ENCODE measurements at regions not wholly inside any gene's neighbourhood (a gene's known extent, or its start where the extent isn't known, plus 50 kb on each side); places are given as distances from the start of the nearest gene placed in this dataset.

GRCh38 chr1:185453496-185454192, 136.6 kb upstream of the IVNS1ABP start:
- H3K36me3 ChIP-seq (ENCODE audit: insufficient read depth, low read length): no peaks in the 10 kb centered on the region
- no peak for DNase-seq
- Mint-ChIP-seq H3K27me3 (peaks cover 0 to 4% of the 10 kb centered on the region in 2 donors), H3K4me1 (no peaks in the 10 kb centered on the region), H3K9me3 (peaks cover 0 to 5% (median 0%) of the 10 kb centered on the region in 5 donors), H3K27ac (no peak overlapping the region), H3K4me3 (no peak overlapping the region), H3K36me3 (peaks cover 0 to 6% (median 3%) of the 10 kb centered on the region in 3 donors)
- POLR2A ChIA-PET: no interaction called here
- H3K9me3 ChIP-seq (ENCODE audit: low read length): no peaks in the 10 kb centered on the region
- H3K27ac ChIP-seq (ENCODE audit: low read depth, low read length): no peak overlapping the region
- no peak overlapping the region for H3K4me3 ChIP-seq (ENCODE audit: low read length)
- CTCF ChIA-PET: no interaction called here
- H3K27me3 ChIP-seq (ENCODE audit: insufficient read depth, low read length, poor library complexity, severe bottlenecking): no peaks in the 10 kb centered on the region
- no peaks in the 10 kb centered on the region for H3K4me1 ChIP-seq (ENCODE audit: insufficient read depth, low read length)

GRCh38 chr1:185450917-185451316, 133.9 kb upstream of the IVNS1ABP start:
- no peak for DNase-seq
- no peaks in the 10 kb centered on the region for H3K27me3 ChIP-seq (ENCODE audit: insufficient read depth, low read length, poor library complexity, severe bottlenecking)
- ChIA-PET POLR2A (interaction anchor here (1.0 kb wide), 1 partner anchor 134 kb away, joined by 3 read pairs; the partner anchor contains the start of gene IVNS1ABP), CTCF (no interaction called here)
- H3K27ac Mint-ChIP-seq: peak overlapping the region in 1 of 8 donors; percentile 19
- no peaks in the 10 kb centered on the region for H3K27me3 Mint-ChIP-seq
- no peaks in the 10 kb centered on the region for H3K36me3 ChIP-seq (ENCODE audit: insufficient read depth, low read length)
- H3K36me3 Mint-ChIP-seq: peaks cover 0 to 4% (median 2%) of the 10 kb centered on the region in 3 donors
- no peaks in the 10 kb centered on the region for H3K4me1 Mint-ChIP-seq
- no peak overlapping the region for H3K4me3 Mint-ChIP-seq
- H3K9me3 ChIP-seq (ENCODE audit: low read length): no peaks in the 10 kb centered on the region
- no peak overlapping the region for H3K4me3 ChIP-seq (ENCODE audit: low read length)
- no peaks in the 10 kb centered on the region for H3K4me1 ChIP-seq (ENCODE audit: insufficient read depth, low read length)
- H3K9me3 Mint-ChIP-seq: peaks cover 0 to 5% (median 0%) of the 10 kb centered on the region in 5 donors
- no peak overlapping the region for H3K27ac ChIP-seq (ENCODE audit: low read depth, low read length)

GRCh38 chr1:185450060-185450788, 133.2 kb upstream of the IVNS1ABP start:
- Mint-ChIP-seq H3K4me1 (no peaks in the 10 kb centered on the region), H3K27me3 (no peaks in the 10 kb centered on the region), H3K4me3 (no peak overlapping the region), H3K27ac (no peak overlapping the region), H3K9me3 (peaks cover 0 to 5% (median 0%) of the 10 kb centered on the region in 5 donors), H3K36me3 (peaks cover 0 to 4% (median 2%) of the 10 kb centered on the region in 3 donors)
- Histone ChIP-seq H3K27me3 (ENCODE audit: insufficient read depth, low read length, poor library complexity, severe bottlenecking) (no peaks in the 10 kb centered on the region), H3K36me3 (ENCODE audit: insufficient read depth, low read length) (no peaks in the 10 kb centered on the region), H3K27ac (ENCODE audit: low read depth, low read length) (no peak overlapping the region), H3K4me1 (ENCODE audit: insufficient read depth, low read length) (no peaks in the 10 kb centered on the region), H3K9me3 (ENCODE audit: low read length) (no peaks in the 10 kb centered on the region), H3K4me3 (ENCODE audit: low read length) (no peak overlapping the region)
- no peak for DNase-seq
- ChIA-PET CTCF (no interaction called here), POLR2A (interaction anchor here (1.0 kb wide), 1 partner anchor 133 kb away, joined by 3 read pairs; the partner anchor contains the start of gene IVNS1ABP)

GRCh38 chr1:185449378-185450059, 132.5 kb upstream of the IVNS1ABP start:
- Mint-ChIP-seq H3K4me1 (no peaks in the 10 kb centered on the region), H3K27ac (no peak overlapping the region), H3K4me3 (no peak overlapping the region), H3K36me3 (peaks cover 0 to 4% (median 2%) of the 10 kb centered on the region in 3 donors), H3K9me3 (peaks cover 0 to 5% (median 0%) of the 10 kb centered on the region in 5 donors), H3K27me3 (no peaks in the 10 kb centered on the region)
- Histone ChIP-seq H3K27ac (ENCODE audit: low read depth, low read length) (no peak overlapping the region), H3K36me3 (ENCODE audit: insufficient read depth, low read length) (no peaks in the 10 kb centered on the region), H3K4me3 (ENCODE audit: low read length) (no peak overlapping the region), H3K9me3 (ENCODE audit: low read length) (no peaks in the 10 kb centered on the region), H3K27me3 (ENCODE audit: insufficient read depth, low read length, poor library complexity, severe bottlenecking) (no peaks in the 10 kb centered on the region), H3K4me1 (ENCODE audit: insufficient read depth, low read length) (no peaks in the 10 kb centered on the region)
- CTCF ChIA-PET: no interaction called here
- DNase-seq: no peak
- POLR2A ChIA-PET: no interaction called here

- Mint-ChIP-seq H3K36me3 (peaks cover 0 to 4% (median 2%) of the 10 kb centered on the region in 3 donors), H3K4me1 (no peaks in the 10 kb centered on the region), H3K9me3 (peaks cover 0 to 5% (median 0%) of the 10 kb centered on the region in 5 donors), H3K27ac (no peak overlapping the region), H3K4me3 (no peak overlapping the region), H3K27me3 (no peaks in the 10 kb centered on the region)
- H3K9me3 ChIP-seq (ENCODE audit: low read length): no peaks in the 10 kb centered on the region
- CTCF ChIA-PET: no interaction called here
- no peaks in the 10 kb centered on the region for H3K4me1 ChIP-seq (ENCODE audit: insufficient read depth, low read length)
- no peak overlapping the region for H3K4me3 ChIP-seq (ENCODE audit: low read length)
- no peak for DNase-seq
- POLR2A ChIA-PET: no interaction called here
- H3K36me3 ChIP-seq (ENCODE audit: insufficient read depth, low read length): no peaks in the 10 kb centered on the region
- no peak overlapping the region for H3K27ac ChIP-seq (ENCODE audit: low read depth, low read length)
- no peaks in the 10 kb centered on the region for H3K27me3 ChIP-seq (ENCODE audit: insufficient read depth, low read length, poor library complexity, severe bottlenecking)
These were observed 131.6 kb upstream of the IVNS1ABP start for GRCh38 chr1:185448591-185449186.

- H3K36me3 ChIP-seq (ENCODE audit: insufficient read depth, low read length): no peaks in the 10 kb centered on the region
- H3K27ac ChIP-seq (ENCODE audit: low read depth, low read length): no peak overlapping the region
- no peak for DNase-seq
- Mint-ChIP-seq H3K4me3 (no peak overlapping the region), H3K27ac (no peak overlapping the region), H3K4me1 (peaks cover 0 to 6% (median 3%) of the 10 kb centered on the region in 3 donors), H3K36me3 (peaks cover 0 to 4% (median 0%) of the 10 kb centered on the region in 3 donors), H3K27me3 (no peaks in the 10 kb centered on the region), H3K9me3 (peaks cover 0 to 5% (median 0%) of the 10 kb centered on the region in 5 donors)
- H3K4me3 ChIP-seq (ENCODE audit: low read length): no peak overlapping the region
- no peaks in the 10 kb centered on the region for H3K9me3 ChIP-seq (ENCODE audit: low read length)
- no peaks in the 10 kb centered on the region for H3K27me3 ChIP-seq (ENCODE audit: insufficient read depth, low read length, poor library complexity, severe bottlenecking)
- ChIA-PET CTCF (no interaction called here), POLR2A (no interaction called here)
- H3K4me1 ChIP-seq (ENCODE audit: insufficient read depth, low read length): peaks cover 2% of the 10 kb centered on the region
These were observed 129.1 kb upstream of the IVNS1ABP start for GRCh38 chr1:185446131-185446530.

GRCh38 chr1:185445594-185445993, 128.6 kb upstream of the IVNS1ABP start:
- no peak overlapping the region for H3K4me3 ChIP-seq (ENCODE audit: low read length)
- H3K4me3 Mint-ChIP-seq: no peak overlapping the region
- no peaks in the 10 kb centered on the region for H3K9me3 ChIP-seq (ENCODE audit: low read length)
- no peak for DNase-seq
- no peaks in the 10 kb centered on the region for H3K27me3 ChIP-seq (ENCODE audit: insufficient read depth, low read length, poor library complexity, severe bottlenecking)
- ChIA-PET CTCF (no interaction called here), POLR2A (no interaction called here)
- H3K27me3 Mint-ChIP-seq: no peaks in the 10 kb centered on the region
- peaks cover 0 to 11% (median 7%) of the 10 kb centered on the region in 3 donors for H3K4me1 Mint-ChIP-seq
- peaks cover 0 to 4% (median 0%) of the 10 kb centered on the region in 3 donors for H3K36me3 Mint-ChIP-seq
- no peak overlapping the region for H3K27ac Mint-ChIP-seq
- no peaks in the 10 kb centered on the region for H3K36me3 ChIP-seq (ENCODE audit: insufficient read depth, low read length)
- peaks cover 0 to 5% (median 0%) of the 10 kb centered on the region in 5 donors for H3K9me3 Mint-ChIP-seq
- no peak overlapping the region for H3K27ac ChIP-seq (ENCODE audit: low read depth, low read length)
- H3K4me1 ChIP-seq (ENCODE audit: insufficient read depth, low read length): peaks cover 5% of the 10 kb centered on the region
